Thyroid gland (tissue), 4 donors: ENCODE measurements at regions not wholly inside any gene's neighbourhood (a gene's known extent, or its start where the extent isn't known, plus 50 kb on each side); places are given as distances from the start of the nearest gene placed in this dataset.

ENCODE experiments used
- CTCF ChIP-seq, 6 experiments: fragments of 200-600 bp in 3 of 6; fragments of 450-650 bp in 3 of 6; sonication (generic) in 3 of 6; IDR thresholded peaks; one replicate each; pipeline ENCODE4 v1.5.1; 2016 to 2019; ENCODE audit warnings: antibody characterized with exemption in 6 of 6, mild to moderate bottlenecking in 2 of 6, inconsistent platforms in 1 of 6, moderate library complexity in 1 of 6
- POLR2A ChIP-seq, 2 donors: fragments of 450-650 bp; IDR thresholded peaks; one replicate each; pipeline ENCODE4 v1.6.1; 2017; ENCODE audit warnings: antibody characterized with exemption in 2 of 2, mild to moderate bottlenecking in 2 of 2, moderate library complexity in 1 of 2

- TF ChIP-seq CTCF (IDR thresholded peaks at IDR 0.05) (no peak), POLR2A (IDR thresholded peaks at IDR 0.05) (no peak)
Measured at GRCh38 chr9:89678396-89679015, 73.7 kb downstream of the GADD45G start.
